NCI-H526 treated with DMSO at 0.1 percent for 48 hours (cell line): ENCODE measurements at regions not wholly inside any gene's neighbourhood (a gene's known extent, or its start where the extent isn't known, plus 50 kb on each side); places are given as distances from the start of the nearest gene placed in this dataset.

Source experiments
- DNase-seq: peaks from one replicate; lab custom pipeline; 2025; lab: John Stamatoyannopoulos, UW

DNA sequence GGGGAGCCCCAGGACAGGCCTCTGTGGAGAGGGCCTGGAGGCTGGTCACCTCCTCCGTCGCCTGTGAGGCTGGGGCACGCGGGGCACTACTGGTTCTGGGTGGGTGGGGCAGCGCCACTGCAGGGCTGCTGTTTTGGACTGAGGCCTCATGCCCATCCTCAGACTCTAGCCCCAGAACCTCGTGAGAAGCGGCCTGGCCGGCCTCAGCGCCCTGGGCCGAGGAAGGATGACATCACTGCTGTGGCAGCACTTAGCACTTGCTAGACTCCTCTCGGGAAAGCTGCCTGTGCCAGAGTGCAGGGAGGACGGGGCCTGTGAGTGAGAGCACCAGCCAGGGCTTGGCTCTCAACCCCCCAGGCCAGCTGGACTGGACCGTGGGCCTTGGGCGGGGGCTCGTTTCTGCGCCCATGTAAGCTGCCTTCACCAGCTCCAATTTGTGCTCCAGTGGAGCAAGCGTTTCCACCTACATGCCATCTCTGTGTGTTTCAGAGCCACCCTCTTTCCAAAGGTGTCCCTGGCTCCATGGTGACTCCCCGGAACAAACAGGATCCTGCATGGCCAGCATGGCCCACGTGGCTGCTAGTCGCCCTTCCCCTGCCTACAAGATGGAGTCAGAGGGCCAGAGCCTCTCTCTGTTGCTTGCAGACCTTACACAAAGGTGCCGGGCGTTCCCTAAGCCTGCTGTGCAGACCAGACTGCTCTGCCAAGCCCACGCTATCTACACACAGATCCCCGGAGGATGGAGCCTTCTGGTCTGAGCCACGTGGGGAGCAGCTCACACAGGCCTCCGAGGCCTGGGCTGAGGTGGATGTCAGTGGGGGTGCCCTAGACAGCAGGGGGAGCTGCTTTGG lies 102.9 kb downstream of the CTTN start:
- no peak for DNase-seq

DNA sequence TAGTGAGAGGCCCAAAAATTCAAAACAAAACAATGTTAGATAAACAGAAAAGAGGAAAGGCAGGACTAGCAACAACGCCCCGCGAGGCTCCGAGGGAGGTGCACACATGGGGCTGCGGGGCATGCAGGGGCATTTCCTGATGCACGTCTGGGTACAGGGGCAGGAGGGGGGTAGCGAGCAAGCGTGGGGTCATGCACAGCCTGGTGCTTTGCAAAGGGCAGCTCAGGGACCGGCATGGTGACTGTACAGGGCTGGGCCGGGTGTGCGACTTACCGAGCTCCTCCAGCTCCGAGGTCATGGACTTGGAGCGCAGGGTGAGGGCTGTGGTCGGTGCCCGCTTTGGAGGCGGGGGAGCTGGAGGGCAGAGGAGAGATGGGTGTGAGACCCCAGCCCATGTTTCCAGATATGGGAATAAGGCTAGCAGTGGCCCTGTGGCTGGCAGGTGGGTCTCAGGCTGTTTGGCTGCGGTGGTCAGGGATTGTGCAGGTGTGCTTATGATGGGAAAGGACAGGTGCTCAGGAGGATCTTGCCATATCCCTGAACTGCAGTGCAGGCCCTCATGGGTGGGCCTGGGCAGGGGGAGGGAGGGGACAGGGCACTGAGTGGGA lies 103.7 kb downstream of the CTTN start:
- DNase-seq: no peak

DNA sequence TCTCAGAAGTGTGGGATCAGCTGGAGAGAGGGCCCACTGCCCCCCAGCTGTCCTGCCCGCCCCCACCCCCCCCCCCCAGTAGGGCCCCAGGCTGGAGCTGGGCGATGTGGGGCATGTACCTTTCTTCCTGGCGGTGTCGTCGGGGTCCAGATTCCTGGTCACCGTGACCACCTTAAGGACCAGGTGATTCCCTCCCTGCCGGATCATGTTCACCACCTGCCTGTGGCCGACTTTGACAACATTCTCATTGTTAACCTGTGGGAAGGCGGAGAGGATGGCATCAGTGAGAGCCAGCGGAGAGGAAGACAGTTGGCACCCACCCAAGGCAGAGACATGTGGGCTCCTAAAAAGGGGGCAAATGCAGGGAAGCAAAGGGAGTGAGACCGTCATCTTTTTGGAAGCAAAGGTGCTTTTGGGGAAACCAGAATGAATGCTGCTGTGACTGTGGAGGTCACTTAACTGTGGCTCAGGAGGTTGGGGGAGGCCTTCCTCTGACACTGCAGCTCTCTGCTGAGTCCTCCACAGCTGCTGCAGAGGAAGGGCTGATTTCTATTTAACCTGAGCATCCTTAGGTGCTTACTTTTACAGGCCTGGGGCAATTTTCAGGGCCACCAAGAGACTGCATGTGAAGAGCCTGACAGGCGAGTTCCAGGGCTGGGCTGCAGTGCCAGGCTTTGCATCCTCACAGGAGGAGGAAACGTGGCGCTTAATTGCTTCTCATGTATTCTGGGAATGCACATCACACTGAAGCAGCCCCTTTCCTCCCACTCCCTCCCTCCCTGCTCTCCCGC lies 104.5 kb downstream of the CTTN start:
- peak; percentile 36 for DNase-seq

DNA sequence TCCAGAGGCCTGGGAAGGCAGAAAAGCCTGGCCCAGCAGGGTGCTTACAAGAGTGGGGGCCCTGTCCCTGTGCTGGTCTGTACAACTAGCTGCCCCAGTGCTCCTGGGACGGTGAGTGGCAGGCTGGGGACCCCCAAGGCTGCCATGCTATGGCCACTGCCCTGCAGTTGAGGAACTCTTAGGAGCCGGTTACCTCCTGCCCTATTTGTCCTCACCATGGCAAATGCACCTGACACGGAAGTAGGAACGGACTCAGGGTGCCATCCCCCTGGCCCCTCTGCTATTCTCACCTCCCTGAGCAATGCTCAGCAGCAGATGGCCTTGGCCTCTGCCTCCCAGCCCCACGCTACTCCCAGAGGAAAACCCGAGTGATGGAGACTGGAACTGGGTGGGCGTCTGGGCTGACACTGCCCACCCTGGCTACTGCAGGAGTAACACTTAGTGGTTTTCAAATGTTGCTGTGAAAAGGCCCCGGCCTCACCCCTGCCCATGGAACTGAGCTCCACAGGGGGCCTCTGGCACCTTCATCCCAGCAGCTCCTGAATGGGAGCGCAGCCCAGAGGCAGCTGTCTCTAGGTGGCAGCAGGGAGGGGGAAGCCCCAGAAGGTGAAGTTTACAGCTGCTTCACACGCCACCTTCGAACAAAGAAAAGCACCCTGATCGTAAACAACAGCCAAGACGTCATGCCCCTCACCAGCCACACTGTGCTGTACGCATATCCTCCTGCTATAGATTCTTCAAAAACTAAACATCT lies 105.3 kb downstream of the CTTN start:
- DNase-seq: peak; percentile 50

DNA sequence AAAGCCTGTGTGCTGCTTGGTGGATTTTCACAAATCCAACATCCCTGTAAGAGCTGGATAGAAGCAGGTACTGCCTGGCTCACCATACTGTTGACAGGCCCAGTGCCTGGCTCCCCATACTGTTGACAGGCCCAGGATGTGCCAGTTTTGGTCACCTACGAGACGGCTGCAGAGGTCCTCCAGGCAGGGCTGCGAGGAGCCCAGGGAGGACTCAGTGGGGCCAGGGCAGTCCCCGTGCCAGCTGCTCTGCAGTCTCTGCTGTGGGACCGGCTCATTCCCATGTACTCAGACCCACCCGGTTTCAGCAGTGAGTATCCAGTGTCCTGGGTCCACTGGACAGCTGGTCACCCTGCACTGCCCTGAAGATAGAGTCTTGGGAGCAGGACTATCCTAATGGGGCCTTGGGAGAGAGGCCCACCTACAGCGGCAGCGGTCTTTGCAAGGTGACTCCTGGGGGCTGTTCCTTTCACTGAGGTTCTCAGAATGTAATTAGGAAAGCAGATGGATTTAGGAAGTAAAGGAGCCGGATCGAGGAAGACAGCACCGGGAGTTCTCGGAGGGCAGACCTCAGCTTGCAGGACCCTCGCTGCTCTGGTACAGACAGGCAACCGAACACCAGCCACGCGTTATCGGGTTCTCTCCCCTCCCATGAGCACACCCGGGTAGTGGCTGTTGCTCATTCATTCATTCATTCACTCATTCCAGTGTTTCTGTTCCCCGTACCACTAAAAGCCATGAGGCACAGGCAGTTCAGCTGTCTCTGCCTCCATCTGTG lies 106.1 kb downstream of the CTTN start:
- DNase-seq: no peak

DNA sequence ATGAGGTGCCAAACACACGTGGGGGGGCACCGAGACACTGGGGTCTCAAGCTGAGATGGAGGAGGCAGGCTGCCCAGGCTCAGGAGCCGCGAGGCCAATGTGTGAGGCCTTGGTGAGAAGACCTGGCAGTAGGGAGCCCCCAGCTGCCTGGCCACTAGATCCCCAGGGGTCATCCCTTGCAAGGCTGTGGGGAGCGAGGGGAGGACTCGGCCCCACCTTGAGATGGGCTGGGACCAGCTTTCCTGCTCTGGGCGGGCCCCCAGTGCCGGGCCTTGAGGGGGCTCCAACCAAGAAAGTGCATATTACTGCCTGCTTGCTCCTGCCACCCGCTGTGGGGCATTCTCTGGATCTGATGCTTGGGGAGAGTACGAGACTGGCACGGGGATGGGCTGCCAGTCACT lies 107.0 kb downstream of the CTTN start:
- no peak for DNase-seq

DNA sequence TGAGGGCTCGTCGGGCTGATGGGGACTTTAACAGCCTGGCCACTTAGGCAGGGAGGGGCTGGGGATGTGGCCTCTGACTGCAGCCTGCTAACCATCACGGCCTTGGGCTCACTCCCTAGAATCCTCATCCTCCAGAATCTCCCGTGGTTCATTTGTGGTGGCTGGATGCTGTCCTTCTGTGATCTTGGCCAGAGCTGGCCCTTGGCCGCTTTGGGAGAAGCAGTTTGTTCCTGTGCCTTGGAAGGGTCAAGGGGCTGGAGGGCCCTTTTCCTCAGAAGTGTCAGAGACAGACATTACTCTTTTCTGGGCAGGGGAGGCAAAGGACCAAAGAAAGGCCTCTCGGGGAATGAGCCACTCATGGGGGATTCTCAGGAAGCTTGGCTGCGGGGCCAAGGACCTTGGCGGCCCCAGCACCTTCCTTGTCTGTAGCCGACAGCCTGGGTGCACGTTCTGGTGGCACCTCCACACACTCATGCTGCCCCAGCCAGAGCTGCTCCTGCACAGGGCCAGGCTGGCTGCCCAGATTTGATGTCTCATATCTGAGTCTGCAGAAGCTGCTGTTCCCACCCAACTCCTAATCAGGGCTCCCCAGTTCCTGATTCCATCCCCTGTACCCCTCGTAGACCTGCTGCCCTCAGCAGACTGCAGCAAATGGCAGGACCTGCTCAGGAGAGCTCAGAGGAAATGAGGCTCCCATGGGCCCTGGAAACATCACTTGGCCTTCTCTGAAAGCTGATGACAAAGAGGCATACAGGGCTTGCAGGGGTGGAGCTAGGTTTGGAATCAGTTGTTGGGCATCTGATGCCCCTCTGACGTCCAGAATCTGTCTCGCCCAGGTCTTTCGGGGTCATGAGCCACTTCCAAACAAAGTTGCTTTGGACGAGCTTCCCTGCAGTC lies 107.7 kb downstream of the CTTN start:
- DNase-seq: no peak

DNA sequence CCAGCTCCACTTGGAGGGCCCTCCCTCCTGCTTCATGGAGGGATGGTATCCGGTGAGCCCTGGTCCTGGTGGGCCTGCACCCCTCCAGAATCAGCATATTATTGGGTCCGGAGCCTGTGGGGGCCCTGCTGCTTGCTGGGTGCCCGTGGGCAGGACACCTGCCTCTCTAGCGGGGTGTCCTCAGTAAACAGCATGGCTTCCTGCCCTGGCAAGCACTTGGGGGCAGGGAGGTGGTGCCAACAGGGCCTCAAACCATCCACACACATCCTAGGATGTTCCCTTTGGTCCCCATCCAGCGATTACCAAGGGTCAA lies 108.3 kb downstream of the CTTN start:
- no peak for DNase-seq

DNA sequence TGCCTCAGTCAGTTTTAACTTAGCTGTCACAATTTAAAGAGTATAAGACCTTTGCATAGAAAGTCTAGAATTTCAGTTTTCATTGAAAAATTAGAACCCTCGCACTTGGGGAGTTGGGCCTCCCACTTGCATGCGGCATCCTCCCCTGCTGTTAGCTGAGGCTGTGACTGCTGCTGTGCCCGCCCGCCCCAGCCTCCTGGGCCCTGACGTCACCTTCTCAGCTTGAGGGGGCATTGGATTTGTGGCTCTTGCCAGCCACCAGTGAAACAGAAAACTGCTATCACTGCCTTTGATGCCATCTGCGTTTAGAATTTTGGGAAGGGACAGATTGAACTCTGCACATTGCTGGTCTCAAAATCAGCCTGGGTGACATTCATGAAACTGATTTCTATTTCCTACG lies 108.7 kb downstream of the CTTN start:
- no peak for DNase-seq

DNA sequence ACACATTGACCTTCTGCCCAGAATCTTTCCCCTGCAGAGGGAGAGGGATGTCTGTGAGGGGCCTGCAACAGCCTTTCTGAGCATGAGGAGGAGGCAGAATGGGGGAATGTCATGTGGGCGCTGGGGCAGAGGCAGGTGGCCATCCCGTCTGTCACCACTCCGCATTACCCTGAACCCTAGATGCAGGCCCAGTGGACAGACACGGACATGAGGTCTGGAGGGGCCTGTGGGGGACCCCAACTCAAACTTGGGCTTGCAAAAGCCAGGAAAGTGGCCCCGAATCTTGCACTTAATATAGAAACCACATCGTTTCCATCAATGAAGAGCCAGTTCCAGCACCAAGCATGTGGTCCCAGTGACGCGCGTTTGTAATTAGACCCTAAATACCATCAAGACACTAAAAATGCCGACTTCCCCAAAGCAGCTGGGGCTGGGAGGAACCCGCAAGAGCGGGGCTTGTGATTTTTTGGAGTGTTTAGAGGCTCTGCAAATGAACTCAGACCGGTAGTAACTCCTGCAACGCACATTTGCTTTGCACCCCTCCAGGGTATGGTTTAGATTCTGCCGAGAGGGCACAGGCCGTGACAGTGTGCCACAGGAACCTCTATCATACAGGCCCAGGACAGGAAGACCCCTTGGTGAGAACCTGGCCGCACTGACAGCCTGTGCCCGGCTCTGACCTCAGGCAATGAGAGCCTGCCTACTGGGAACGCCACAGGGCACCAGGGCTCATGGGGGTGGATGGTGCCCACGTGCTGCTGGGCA lies 109.3 kb downstream of the CTTN start:
- no peak for DNase-seq

DNA sequence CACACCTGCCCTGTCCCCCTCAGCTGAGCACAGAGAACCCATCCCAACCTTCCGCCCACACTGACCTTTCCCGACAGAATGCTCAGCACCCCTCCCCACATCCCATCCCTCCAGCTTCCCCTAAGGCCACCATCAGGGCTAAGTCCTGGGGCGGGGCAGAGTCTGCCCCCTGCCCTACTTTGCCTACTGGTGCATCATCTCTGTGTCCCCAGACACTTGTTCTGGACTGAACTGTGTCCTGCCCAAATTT lies 109.8 kb downstream of the CTTN start:
- no peak for DNase-seq

DNA sequence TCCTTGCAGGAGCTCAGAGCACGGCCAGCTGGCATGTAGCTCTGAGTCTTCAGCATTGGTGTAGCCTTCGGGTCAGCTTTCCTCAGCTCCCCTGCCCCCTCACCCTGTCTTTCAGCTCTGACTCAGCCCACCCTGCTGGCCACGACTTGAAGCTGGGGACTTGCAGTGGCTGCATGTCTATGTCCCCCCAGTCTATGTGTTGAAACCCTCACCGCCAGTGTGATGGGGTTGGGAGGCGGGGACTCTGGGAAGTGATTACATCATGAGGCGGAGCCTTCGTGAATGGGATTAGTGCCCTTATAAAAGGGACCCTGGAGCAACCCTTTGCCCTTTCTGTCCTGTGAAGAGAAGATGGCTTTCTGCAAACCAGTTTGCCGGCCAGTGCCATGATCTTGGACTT lies 111.1 kb downstream of the CTTN start:
- DNase-seq: no peak

DNA sequence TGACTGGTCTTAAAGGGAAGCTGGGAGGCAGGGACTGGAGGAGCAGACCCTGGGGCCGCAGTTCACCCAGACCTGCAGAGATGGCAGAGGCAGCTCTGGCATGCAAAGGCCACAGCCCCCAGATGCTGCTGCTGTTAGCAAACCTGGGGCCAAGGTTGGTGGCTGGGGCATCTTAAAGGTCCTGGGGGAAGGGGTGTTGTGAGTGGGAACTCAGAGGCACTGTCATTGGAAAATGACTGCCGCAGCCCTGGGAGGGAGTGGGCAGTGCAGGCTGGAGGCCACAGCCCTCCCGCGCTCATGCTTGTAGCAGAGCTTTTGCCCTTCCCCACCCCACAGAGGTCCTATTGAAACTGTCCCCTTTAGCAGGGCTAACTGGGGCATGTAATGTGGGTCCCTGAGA lies 111.8 kb downstream of the CTTN start:
- no peak for DNase-seq

DNA sequence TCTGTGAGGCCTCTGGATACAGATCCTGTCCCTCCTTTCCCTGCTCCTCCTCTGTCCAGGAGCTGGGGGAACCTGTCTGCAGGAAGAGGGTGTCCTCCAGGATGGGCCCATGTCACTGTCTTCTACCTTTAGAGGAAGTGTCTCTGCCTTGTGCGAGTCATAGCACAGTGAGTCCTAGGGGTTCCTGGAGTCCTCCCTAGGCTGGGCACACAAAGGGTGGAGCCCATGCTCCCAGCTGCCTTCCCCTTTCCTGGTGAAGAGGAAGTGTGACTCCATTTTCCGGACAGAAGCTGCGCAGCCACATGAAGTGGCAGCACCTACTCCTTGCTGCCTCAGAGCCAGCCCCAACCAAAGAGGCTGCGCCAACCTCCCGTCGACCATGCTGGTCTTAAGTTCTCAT lies 112.2 kb downstream of the CTTN start:
- no peak for DNase-seq

DNA sequence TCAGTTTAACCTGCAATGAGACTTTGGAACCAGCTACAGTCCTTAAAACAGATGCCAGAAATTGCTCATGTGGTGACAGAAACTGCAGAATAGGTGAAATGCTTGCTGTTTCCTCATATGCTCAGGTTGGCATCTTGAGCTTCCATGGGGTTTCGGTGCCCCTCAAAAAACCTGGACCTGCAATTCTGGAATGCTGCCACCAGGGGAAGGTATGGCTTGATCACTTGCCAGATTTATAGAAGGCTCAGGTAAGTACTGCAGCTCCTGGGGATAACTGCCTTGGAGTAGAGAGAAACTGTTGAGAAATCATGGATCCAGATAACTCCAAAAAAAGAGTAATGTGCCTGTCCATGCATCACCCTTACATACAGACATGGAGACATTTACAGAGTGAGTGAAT lies 113.0 kb downstream of the CTTN start:
- no peak for DNase-seq

DNA sequence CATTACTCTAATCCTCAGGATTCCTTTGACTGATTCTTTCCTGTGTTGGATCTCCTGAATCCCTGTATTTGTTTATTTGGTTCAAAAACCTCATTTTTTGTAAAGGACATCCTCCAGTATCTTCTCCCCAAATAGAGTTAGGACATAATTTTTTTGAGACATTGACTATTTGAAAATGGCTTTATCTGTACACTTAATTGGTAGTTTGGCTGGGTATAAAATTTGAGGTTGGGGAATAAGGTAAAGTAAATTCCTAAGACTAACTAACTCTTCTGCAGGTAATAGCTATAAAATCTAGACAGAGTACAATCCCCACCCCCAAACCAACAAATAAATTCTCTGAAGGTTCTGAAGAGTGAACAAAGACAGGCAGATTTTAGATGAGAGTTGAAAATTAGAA lies 114.4 kb downstream of the CTTN start:
- no peak for DNase-seq

DNA sequence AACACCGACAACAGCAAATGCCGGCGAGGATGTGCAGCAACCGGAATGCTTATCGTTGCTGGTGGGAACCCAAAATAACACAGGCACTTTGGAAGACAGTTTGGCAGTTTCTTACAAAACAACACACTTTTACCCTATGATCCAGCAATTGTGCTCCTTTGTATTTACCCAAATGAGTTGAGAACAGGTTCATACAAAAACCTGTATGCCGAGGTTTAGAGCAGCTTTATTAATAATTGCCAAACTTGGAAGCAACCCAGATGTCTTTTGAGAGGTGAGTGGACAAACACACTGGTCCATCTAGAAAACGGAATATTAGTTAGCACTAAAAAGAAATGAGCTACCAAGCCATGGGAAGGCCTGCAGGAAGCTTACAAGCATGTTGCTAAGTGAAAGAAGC lies 118.9 kb downstream of the CTTN start:
- DNase-seq: no peak

DNA sequence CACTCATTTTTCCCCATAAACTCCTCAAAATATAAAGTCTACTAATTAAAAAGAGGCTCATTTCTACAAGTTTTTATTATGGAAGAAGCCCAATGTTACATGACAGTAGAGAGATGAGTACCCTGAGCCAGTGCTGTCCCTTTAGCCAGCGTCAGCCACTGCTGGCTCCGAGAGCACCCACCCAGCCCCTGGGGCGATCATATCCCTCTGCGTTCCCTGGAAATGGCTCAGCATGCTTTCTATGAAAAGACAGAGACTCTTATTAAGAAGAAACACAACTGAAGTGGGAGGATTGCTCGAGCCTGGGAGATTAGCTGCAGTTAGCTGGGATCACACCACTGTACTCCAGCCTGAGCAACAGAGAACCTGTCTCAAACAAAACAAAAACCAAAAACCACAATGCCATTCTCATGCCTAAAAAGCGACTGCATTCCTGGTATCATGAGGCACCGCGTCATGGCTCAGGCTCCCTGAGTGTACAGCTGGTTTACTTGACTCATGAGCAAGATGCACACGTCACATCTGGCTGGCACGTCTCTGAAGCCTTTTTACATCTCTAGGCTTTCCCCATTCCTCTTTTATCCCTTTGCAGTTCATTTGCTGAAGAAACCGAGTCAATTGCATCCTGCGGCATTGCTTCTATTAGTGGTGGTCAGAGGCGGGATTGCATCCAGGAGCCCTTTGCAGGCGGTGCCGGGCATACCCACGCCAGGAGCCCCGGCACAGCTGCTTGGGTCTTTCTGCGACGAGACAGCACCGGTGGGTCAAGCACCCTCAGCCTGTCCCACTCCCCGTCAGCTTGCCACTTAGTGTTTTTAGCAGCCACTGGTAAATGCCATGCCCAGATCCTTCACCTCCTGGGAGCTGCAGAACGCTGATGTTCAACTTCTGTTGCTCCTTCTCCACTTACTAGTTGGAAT lies 119.9 kb downstream of the CTTN start:
- DNase-seq: no peak

DNA sequence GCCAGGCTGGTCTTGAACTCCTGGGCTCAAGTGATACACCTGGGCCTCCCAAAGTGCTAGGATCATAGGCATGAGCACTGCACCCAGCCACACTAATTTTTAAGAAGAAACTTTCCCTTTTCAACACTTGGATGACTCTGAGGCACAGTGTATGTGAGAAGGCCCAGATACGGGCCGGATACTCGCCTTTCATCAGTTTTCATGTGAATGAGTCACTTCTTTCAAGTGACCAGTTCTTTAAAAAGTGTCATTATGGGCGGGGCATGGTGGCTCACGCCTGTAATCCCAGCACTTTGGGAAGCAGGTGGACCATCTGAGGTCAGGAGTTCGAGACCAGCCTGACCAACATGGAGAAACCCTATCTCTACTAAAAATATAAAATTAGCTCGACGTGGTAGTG lies 120.8 kb downstream of the CTTN start:
- no peak for DNase-seq
